GM21529 (cell line): ENCODE measurements at regions not wholly inside any gene's neighbourhood (a gene's known extent, or its start where the extent isn't known, plus 50 kb on each side); places are given as distances from the start of the nearest gene placed in this dataset.
"Not testable (repeated sequence)": the region's sequence is repeated elsewhere in the genome, so short reads cannot be mapped to it uniquely, and the experiment has no call there.

ENCODE experiments used
- ATAC-seq: cut with Tn5 transposase; IDR thresholded peaks from one replicate; pipeline ENCODE4 v1.9.1; 2021; ENCODE audit not compliant: unreplicated experiment

GRCh38 chr3:25895031-25895430 lies 105.1 kb downstream of the OXSM start:
- no peak for ATAC-seq

GRCh38 chr3:25895443-25895842 lies 105.6 kb downstream of the OXSM start:
- no peak for ATAC-seq

GRCh38 chr3:25897019-25897418 lies 107.1 kb downstream of the OXSM start:
- peak; percentile 76 for ATAC-seq

- no peak for ATAC-seq
Observed at GRCh38 chr3:25899352-25900101, 109.6 kb downstream of the OXSM start.

GRCh38 chr3:25900161-25900560 lies 110.3 kb downstream of the OXSM start:
- no peak for ATAC-seq

- ATAC-seq: no peak
Observed at GRCh38 chr3:25901796-25902195, 111.9 kb downstream of the OXSM start.

GRCh38 chr3:25902586-25902985 lies 112.7 kb downstream of the OXSM start:
- ATAC-seq: no peak

GRCh38 chr3:25903371-25904129 lies 113.7 kb downstream of the OXSM start:
- ATAC-seq: no peak

GRCh38 chr3:25904206-25904605 lies 114.3 kb downstream of the OXSM start:
- ATAC-seq: no peak

- ATAC-seq: no peak
Observed at GRCh38 chr3:25906132-25906906, 116.4 kb downstream of the OXSM start.

GRCh38 chr3:25907081-25907480 lies 117.2 kb downstream of the OXSM start:
- ATAC-seq: no peak

GRCh38 chr3:25910105-25910504 lies 120.2 kb downstream of the OXSM start:
- no peak for ATAC-seq

- peak; percentile 55 for ATAC-seq
Observed at GRCh38 chr3:25910997-25911396, 121.1 kb downstream of the OXSM start.

- no peak for ATAC-seq
Observed at GRCh38 chr3:25911525-25912295, 121.8 kb downstream of the OXSM start.

- no peak for ATAC-seq
Observed at GRCh38 chr3:25913179-25913578, 123.3 kb downstream of the OXSM start.

- no peak for ATAC-seq
Observed at GRCh38 chr3:25915673-25916072, 125.8 kb downstream of the OXSM start.

- no peak for ATAC-seq
Observed at GRCh38 chr3:25916321-25916720, 126.4 kb downstream of the OXSM start.

GRCh38 chr3:25931967-25932366 lies 142.1 kb downstream of the OXSM start:
- not testable (repeated sequence) for ATAC-seq

- ATAC-seq: no peak
Observed at GRCh38 chr3:25938566-25939325, 148.9 kb downstream of the OXSM start.

- ATAC-seq: no peak
Observed at GRCh38 chr3:25940935-25941334, 151.0 kb downstream of the OXSM start.
